Body of pancreas (tissue), 4 donors: ENCODE measurements at regions not wholly inside any gene's neighbourhood (a gene's known extent, or its start where the extent isn't known, plus 50 kb on each side); places are given as distances from the start of the nearest gene placed in this dataset.

ENCODE experiments used
- POLR2A ChIP-seq, 3 donors: fragments of 450-650 bp; IDR thresholded peaks; one replicate each; pipeline ENCODE4 v1.6.1; 2016; ENCODE audit warnings: antibody characterized with exemption in 3 of 3, mild to moderate bottlenecking in 2 of 3
- TF ChIP-seq, protein P1 (sequence below), 7 experiments: fragments of 450-650 bp in 4 of 7; fragments of 200-600 bp in 3 of 7; sonication (generic) in 3 of 7; IDR thresholded peaks; one replicate each; pipeline ENCODE4 v1.5.1; 2016 to 2019; ENCODE audit warnings: antibody characterized with exemption in 7 of 7

DNA sequence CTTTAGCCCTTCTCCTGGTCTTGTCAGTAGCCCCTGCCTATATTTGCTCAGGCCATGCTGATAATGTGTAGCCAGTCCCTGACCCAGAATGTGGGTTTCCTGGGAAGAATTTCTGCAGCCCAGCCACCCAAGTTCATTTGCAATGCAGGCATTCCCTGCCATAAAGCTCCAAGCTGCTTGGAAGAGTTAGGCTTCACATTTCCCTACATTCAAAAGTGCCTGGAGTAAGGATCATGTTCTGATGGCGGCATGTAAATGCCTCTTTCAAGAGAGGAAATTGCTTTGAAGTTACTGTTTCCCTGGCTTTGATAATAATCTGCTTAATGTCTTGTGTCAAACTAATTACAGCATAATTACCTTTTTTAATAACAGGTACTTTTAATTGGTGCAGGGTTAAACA is 266.1 kb downstream of the MIAT start:
- TF ChIP-seq, protein P1, sequence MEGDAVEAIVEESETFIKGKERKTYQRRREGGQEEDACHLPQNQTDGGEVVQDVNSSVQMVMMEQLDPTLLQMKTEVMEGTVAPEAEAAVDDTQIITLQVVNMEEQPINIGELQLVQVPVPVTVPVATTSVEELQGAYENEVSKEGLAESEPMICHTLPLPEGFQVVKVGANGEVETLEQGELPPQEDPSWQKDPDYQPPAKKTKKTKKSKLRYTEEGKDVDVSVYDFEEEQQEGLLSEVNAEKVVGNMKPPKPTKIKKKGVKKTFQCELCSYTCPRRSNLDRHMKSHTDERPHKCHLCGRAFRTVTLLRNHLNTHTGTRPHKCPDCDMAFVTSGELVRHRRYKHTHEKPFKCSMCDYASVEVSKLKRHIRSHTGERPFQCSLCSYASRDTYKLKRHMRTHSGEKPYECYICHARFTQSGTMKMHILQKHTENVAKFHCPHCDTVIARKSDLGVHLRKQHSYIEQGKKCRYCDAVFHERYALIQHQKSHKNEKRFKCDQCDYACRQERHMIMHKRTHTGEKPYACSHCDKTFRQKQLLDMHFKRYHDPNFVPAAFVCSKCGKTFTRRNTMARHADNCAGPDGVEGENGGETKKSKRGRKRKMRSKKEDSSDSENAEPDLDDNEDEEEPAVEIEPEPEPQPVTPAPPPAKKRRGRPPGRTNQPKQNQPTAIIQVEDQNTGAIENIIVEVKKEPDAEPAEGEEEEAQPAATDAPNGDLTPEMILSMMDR (IDR thresholded peaks at IDR 0.05) = no peak
- no peak for TF ChIP-seq POLR2A (IDR thresholded peaks at IDR 0.05)
